HCT116 (cell line): ENCODE measurements at regions not wholly inside any gene's neighbourhood (a gene's known extent, or its start where the extent isn't known, plus 50 kb on each side); places are given as distances from the start of the nearest gene placed in this dataset.

ENCODE experiments used
- ATAC-seq: fragments of 200-7000 bp; cut with Tn5 transposase; 2 replicates; pipeline ENCODE4 v1.9.1; 2020; ENCODE audit warnings: mild to moderate bottlenecking, moderate library complexity
- BruUV-seq: library from RNA; stranded (reverse); fragments of 400-500 nt; replicated peaks from 2 replicates; lab custom pipeline; 2021; lab: Mats Ljungman, UMichigan
- CTCF ChIA-PET: fragments of 300-600 bp; sonication (Branson Sonifier 250); formaldehyde crosslinking; loops from one replicate; lab custom pipeline; 2021; ENCODE audit warnings: antibody characterized with exemption; lab: Charles Lee
- POLR2A ChIA-PET: fragments of 300-600, 350-600 bp; sonication (Branson Sonifier 250); formaldehyde crosslinking; loops from one replicate; lab custom pipeline; 2021; ENCODE audit warnings: antibody characterized with exemption; lab: Charles Lee
- RAD21 ChIA-PET, 2 experiments: fragments of 300-600 bp; sonication (Branson Sonifier 250); formaldehyde crosslinking; loops; one replicate each; lab custom pipeline; 2023; ENCODE audit warnings: low total read pairs in 2 of 2; ENCODE audit not compliant: uncharacterized antibody in 2 of 2, unreplicated experiment in 2 of 2, low non-redundant PET in 1 of 2; lab: Charles Lee
- DNase-seq: peaks from one replicate; pipeline ENCODE4 v3.0.0-alpha.2; 2010; ENCODE audit warnings: low read depth, low spot score
- H2AFZ ChIP-seq: fragments of 200-600 bp; shearing (Covaris generic), sonication (generic); 2 replicates; pipeline ENCODE4 v1.6.1; 2017; ENCODE audit warnings: low read depth, mixed run types, mixed read lengths, antibody characterized with exemption, low read length; ENCODE audit not compliant: poor library complexity, severe bottlenecking
- H3K27ac ChIP-seq: 2 replicates; pipeline ENCODE4 v1.5.1; 2012; ENCODE audit warnings: low read depth, low read length
- H3K27me3 ChIP-seq: fragments of 200-600 bp; sonication (generic); 2 replicates; pipeline ENCODE4 v1.6.1; 2016; ENCODE audit warnings: mixed run types, low read length, mixed read lengths; ENCODE audit not compliant: insufficient read depth
- H3K36me3 ChIP-seq, 2 experiments: fragments of 200-500 bp in 1 of 2; fragments of 200-600 bp in 1 of 2; sonication (Bioruptor generic) in 1 of 2; sonication (generic) in 1 of 2; 2 replicates each; pipeline versions ENCODE4 v1.5.1 to v1.6.1; 2014 to 2016; ENCODE audit warnings: low read length in 2 of 2, inconsistent platforms in 1 of 2, mixed read lengths in 1 of 2, mixed run types in 1 of 2; ENCODE audit not compliant: insufficient read depth in 2 of 2, control insufficient read depth in 1 of 2
- H3K4me1 ChIP-seq, 2 experiments: fragments of 200-600 bp in 1 of 2; sonication (generic) in 1 of 2; 2 replicates each; pipeline versions ENCODE4 v1.5.1 to v1.6.1; 2012 to 2017; ENCODE audit warnings: low read length in 2 of 2, inconsistent platforms in 1 of 2, mild to moderate bottlenecking in 1 of 2, mixed read lengths in 1 of 2, mixed run types in 1 of 2, moderate library complexity in 1 of 2; ENCODE audit not compliant: insufficient read depth in 2 of 2, control insufficient read depth in 1 of 2
- H3K4me2 ChIP-seq: fragments of 200-600 bp; sonication (generic); 2 replicates; pipeline ENCODE4 v1.6.1; 2017; ENCODE audit warnings: mixed run types, low read length, mixed read lengths
- H3K4me3 ChIP-seq, 2 experiments: fragments of 200-600 bp in 1 of 2; sonication (generic) in 1 of 2; replicated peaks in 1 of 2; 2 replicates each; pipeline ENCODE4 v1.5.1; 2011 to 2016; ENCODE audit warnings: low read length in 2 of 2, control low read depth in 1 of 2, low read depth in 1 of 2, mild to moderate bottlenecking in 1 of 2, mixed read lengths in 1 of 2, mixed run types in 1 of 2
- H3K79me2 ChIP-seq: fragments of 200-600 bp; sonication (generic); 2 replicates; pipeline ENCODE4 v1.6.1; 2017; ENCODE audit warnings: mild to moderate bottlenecking, mixed run types, low read length, moderate library complexity, mixed read lengths; ENCODE audit not compliant: insufficient read depth
- H3K9ac ChIP-seq: fragments of 200-600 bp; sonication (generic); 2 replicates; pipeline ENCODE4 v1.6.1; 2016; ENCODE audit warnings: low read length, mixed read lengths
- H3K9me2 ChIP-seq: fragments of 200-600 bp; sonication (generic), shearing (Covaris generic); 2 replicates; pipeline ENCODE4 v1.6.1; 2017; ENCODE audit warnings: mixed run types, mild to moderate bottlenecking, moderate library complexity; ENCODE audit not compliant: insufficient read depth
- H3K9me3 ChIP-seq, 2 experiments: fragments of 200-500 bp in 1 of 2; fragments of 200-600 bp in 1 of 2; sonication (Bioruptor generic) in 1 of 2; sonication (generic) in 1 of 2; 2 replicates each; pipeline ENCODE4 v1.6.1; 2014 to 2017; ENCODE audit warnings: low read length in 2 of 2, mixed read lengths in 2 of 2, inconsistent platforms in 1 of 2, low read depth in 1 of 2, mild to moderate bottlenecking in 1 of 2, mixed run types in 1 of 2, moderate library complexity in 1 of 2; ENCODE audit not compliant: control insufficient read depth in 1 of 2, insufficient read depth in 1 of 2
- H4K20me1 ChIP-seq: fragments of 200-600 bp; sonication (generic), shearing (Covaris generic); 2 replicates; pipeline ENCODE4 v1.6.1; 2017; ENCODE audit warnings: mixed run types, mild to moderate bottlenecking, moderate library complexity; ENCODE audit not compliant: insufficient read depth
- CEBPB ChIP-seq: IDR thresholded peaks from 2 replicates; pipeline ENCODE4 v1.6.1; 2012; ENCODE audit warnings: low read depth
- EZH2 ChIP-seq: fragments of 200-600 bp; sonication (generic); IDR thresholded peaks from 2 replicates; pipeline ENCODE4 v1.6.1; 2017; ENCODE audit warnings: antibody characterized with exemption, mixed run types
- EZH2phosphoT487 ChIP-seq: fragments of 200-600 bp; IDR thresholded peaks from 2 replicates; pipeline ENCODE4 v1.6.1; 2018; ENCODE audit warnings: antibody characterized with exemption, borderline replicate concordance
- FOSL1 ChIP-seq: IDR thresholded peaks from 2 replicates; pipeline ENCODE4 v1.6.1; 2012; ENCODE audit warnings: low read depth
- JUND ChIP-seq: IDR thresholded peaks from 2 replicates; pipeline ENCODE4 v1.6.1; 2012
- POLR2A ChIP-seq: IDR thresholded peaks from 2 replicates; pipeline ENCODE4 v1.7.0; 2011; ENCODE audit warnings: borderline replicate concordance; ENCODE audit not compliant: insufficient read depth, insufficient read length; ENCODE audit errors: extremely low read depth
- REST ChIP-seq: IDR thresholded peaks from 2 replicates; pipeline ENCODE4 v1.6.1; 2012; ENCODE audit warnings: low read depth
- SIN3A ChIP-seq: IDR thresholded peaks from 2 replicates; pipeline ENCODE4 v1.6.1; 2012; ENCODE audit warnings: low read depth
- SRF ChIP-seq: IDR thresholded peaks from 2 replicates; pipeline ENCODE4 v1.6.1; 2012; ENCODE audit warnings: low read depth
- ZNF274 ChIP-seq: fragments of 200-500 bp; sonication (Bioruptor generic); IDR thresholded peaks from 2 replicates; pipeline ENCODE4 v1.6.1; 2014; ENCODE audit warnings: mild to moderate bottlenecking, low read depth, low read length, inconsistent platforms
- intact Hi-C: fragments of 100-400 bp; cut with micrococcal nuclease; formaldehyde crosslinking; loops from 2 replicates; pipeline ENCODE4 v1.10.0; 2022

- Histone ChIP-seq H4K20me1 (no peaks in the 10 kb centered on the region), H3K4me2 (no peak overlapping the region), H3K9ac (no peak overlapping the region), H3K27ac (no peak overlapping the region), H3K4me1 (no peaks in the 10 kb centered on the region), H2AFZ (no peak overlapping the region), H3K36me3 (no peaks in the 10 kb centered on the region), H3K4me3 (no peak overlapping the region), H3K9me2 (no peaks in the 10 kb centered on the region), H3K9me3 (no peaks in the 10 kb centered on the region), H3K27me3 (no peaks in the 10 kb centered on the region), H3K79me2 (no peaks in the 10 kb centered on the region)
- ChIA-PET POLR2A (no interaction called here), CTCF (no interaction called here), RAD21 (no interaction called here)
- BruUV-seq, result no TSS peak
- intact Hi-C loops, result no loop called here
- DNase-seq, result no peak
- ATAC-seq, result no peak
- no peak for TF ChIP-seq EZH2
- no peak for TF ChIP-seq ZNF274
- no peak for TF ChIP-seq POLR2A
- TF ChIP-seq SIN3A, result no peak
- no peak for TF ChIP-seq CEBPB
- TF ChIP-seq JUND, result no peak
- no peak for TF ChIP-seq EZH2phosphoT487
- TF ChIP-seq SRF, result no peak
- no peak for TF ChIP-seq FOSL1
- no peak for TF ChIP-seq REST
Measured at GRCh38 chr12:38490941-38491340, 174.4 kb downstream of the ALG10B start.
